Lower leg skin (tissue), 3 donors: ENCODE measurements at regions not wholly inside any gene's neighbourhood (a gene's known extent, or its start where the extent isn't known, plus 50 kb on each side); places are given as distances from the start of the nearest gene placed in this dataset.

Experiments used
- POLR2A ChIP-seq, 2 donors: fragments of 450-650 bp; IDR thresholded peaks; one replicate each; pipeline ENCODE4 v1.6.1; 2016 to 2017; ENCODE audit warnings: antibody characterized with exemption in 2 of 2, mild to moderate bottlenecking in 1 of 2, moderate library complexity in 1 of 2
- TF ChIP-seq, protein P1 (sequence below), 3 donors: fragments of 450-650 bp; IDR thresholded peaks; one replicate each; pipeline ENCODE4 v1.5.1; 2016; ENCODE audit warnings: antibody characterized with exemption in 3 of 3, mild to moderate bottlenecking in 3 of 3, moderate library complexity in 2 of 3

DNA sequence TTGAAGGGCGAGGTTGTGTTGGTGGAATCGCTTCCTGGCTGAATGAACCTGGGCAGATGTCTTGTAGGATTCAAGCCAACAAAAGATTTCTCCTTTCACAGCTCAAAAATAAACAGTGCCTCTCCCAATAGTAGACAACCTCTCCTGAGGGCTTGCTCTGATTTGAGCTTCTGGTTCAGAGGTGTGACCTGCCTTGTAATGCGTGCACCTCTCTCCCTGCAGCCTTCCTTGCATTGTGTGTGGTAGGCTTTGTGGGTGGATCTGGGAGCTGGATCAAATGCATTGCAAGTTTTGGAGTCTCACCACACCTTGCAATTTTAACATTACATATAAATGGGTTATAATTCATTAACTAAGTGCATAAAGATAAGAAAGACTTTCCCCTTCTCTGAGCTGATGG is 96.9 kb upstream of the PTCH1 start:
- TF ChIP-seq, protein P1, sequence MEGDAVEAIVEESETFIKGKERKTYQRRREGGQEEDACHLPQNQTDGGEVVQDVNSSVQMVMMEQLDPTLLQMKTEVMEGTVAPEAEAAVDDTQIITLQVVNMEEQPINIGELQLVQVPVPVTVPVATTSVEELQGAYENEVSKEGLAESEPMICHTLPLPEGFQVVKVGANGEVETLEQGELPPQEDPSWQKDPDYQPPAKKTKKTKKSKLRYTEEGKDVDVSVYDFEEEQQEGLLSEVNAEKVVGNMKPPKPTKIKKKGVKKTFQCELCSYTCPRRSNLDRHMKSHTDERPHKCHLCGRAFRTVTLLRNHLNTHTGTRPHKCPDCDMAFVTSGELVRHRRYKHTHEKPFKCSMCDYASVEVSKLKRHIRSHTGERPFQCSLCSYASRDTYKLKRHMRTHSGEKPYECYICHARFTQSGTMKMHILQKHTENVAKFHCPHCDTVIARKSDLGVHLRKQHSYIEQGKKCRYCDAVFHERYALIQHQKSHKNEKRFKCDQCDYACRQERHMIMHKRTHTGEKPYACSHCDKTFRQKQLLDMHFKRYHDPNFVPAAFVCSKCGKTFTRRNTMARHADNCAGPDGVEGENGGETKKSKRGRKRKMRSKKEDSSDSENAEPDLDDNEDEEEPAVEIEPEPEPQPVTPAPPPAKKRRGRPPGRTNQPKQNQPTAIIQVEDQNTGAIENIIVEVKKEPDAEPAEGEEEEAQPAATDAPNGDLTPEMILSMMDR (IDR thresholded peaks at IDR 0.05) = no peak
- TF ChIP-seq POLR2A (IDR thresholded peaks at IDR 0.05) = no peak
